ENCODE measurements at regions not wholly inside any gene's neighbourhood (a gene's known extent, or its start where the extent isn't known, plus 50 kb on each side); places are given as distances from the start of the nearest gene placed in this dataset.

GRCh38 chr11:11143849-11144248, 209.2 kb downstream of the CSNK2A3 start:
- intact Hi-C loops (cut with micrococcal nuclease; ENCODE audit: unreplicated experiment), result no loop called here
- ChIA-PET CTCF (no interaction called here), POLR2A (ENCODE audit: low non-redundant PET) (no interaction called here)

GRCh38 chr11:11142430-11142829, 210.6 kb downstream of the CSNK2A3 start:
- TF ChIP-seq CTCF (conservative IDR thresholded peaks at IDR 0.05; ENCODE audit: low read depth, low read length) (no peak), EZH2 (IDR thresholded peaks at IDR 0.05; ENCODE audit: borderline replicate concordance, low read depth, low read length, poor library complexity, severe bottlenecking) (no peak)
- H3K27me3 ChIP-seq (replicated peaks; ENCODE audit: insufficient read depth, low read depth, low read length, poor library complexity), result no peaks in the 10 kb centered on the region
- ChIA-PET CTCF (no interaction called here), POLR2A (ENCODE audit: low non-redundant PET) (no interaction called here)
- H3K9me3 ChIP-seq (ENCODE audit: low read depth, low read length, poor library complexity, severe bottlenecking), result no peaks in the 10 kb centered on the region
- H3K27ac ChIP-seq (ENCODE audit: low read depth, low read length, poor library complexity, severe bottlenecking), result no peak overlapping the region
- intact Hi-C loops (cut with micrococcal nuclease; ENCODE audit: unreplicated experiment), result no loop called here
- DNase-seq (ENCODE audit: low spot score), result no peak
- no peak overlapping the region for H3K4me3 ChIP-seq (ENCODE audit: low read depth, low read length, poor library complexity, severe bottlenecking)
- H3K4me1 ChIP-seq (ENCODE audit: insufficient read depth, low read length, poor library complexity, severe bottlenecking), result no peaks in the 10 kb centered on the region
- no TSS peak for BruUV-seq (replicated peaks)
- no peaks in the 10 kb centered on the region for H3K36me3 ChIP-seq (ENCODE audit: insufficient read depth, low read length, poor library complexity, severe bottlenecking)

More at GRCh38 chr11:11143849-11144248, 209.2 kb downstream of the CSNK2A3 start:
- Histone ChIP-seq H3K4me1 (ENCODE audit: insufficient read depth, low read length, poor library complexity, severe bottlenecking) (no peaks in the 10 kb centered on the region), H3K27ac (ENCODE audit: low read depth, low read length, poor library complexity, severe bottlenecking) (no peak overlapping the region), H3K4me3 (ENCODE audit: low read depth, low read length, poor library complexity, severe bottlenecking) (no peak overlapping the region), H3K9me3 (ENCODE audit: low read depth, low read length, poor library complexity, severe bottlenecking) (no peaks in the 10 kb centered on the region), H3K27me3 (replicated peaks; ENCODE audit: insufficient read depth, low read depth, low read length, poor library complexity) (no peaks in the 10 kb centered on the region), H3K36me3 (ENCODE audit: insufficient read depth, low read length, poor library complexity, severe bottlenecking) (no peaks in the 10 kb centered on the region)
- DNase-seq (ENCODE audit: low spot score), result no peak
- no TSS peak for BruUV-seq (replicated peaks)
- TF ChIP-seq CTCF (conservative IDR thresholded peaks at IDR 0.05; ENCODE audit: low read depth, low read length) (no peak), EZH2 (IDR thresholded peaks at IDR 0.05; ENCODE audit: borderline replicate concordance, low read depth, low read length, poor library complexity, severe bottlenecking) (no peak)

GRCh38 chr11:11141065-11141464, 212.0 kb downstream of the CSNK2A3 start:
- no TSS peak for BruUV-seq (replicated peaks)
- ChIA-PET CTCF (no interaction called here), POLR2A (ENCODE audit: low non-redundant PET) (no interaction called here)
- H3K9me3 ChIP-seq (ENCODE audit: low read depth, low read length, poor library complexity, severe bottlenecking), result no peaks in the 10 kb centered on the region
- H3K36me3 ChIP-seq (ENCODE audit: insufficient read depth, low read length, poor library complexity, severe bottlenecking), result no peaks in the 10 kb centered on the region
- no peaks in the 10 kb centered on the region for H3K27me3 ChIP-seq (replicated peaks; ENCODE audit: insufficient read depth, low read depth, low read length, poor library complexity)
- H3K4me1 ChIP-seq (ENCODE audit: insufficient read depth, low read length, poor library complexity, severe bottlenecking), result no peaks in the 10 kb centered on the region
- H3K4me3 ChIP-seq (ENCODE audit: low read depth, low read length, poor library complexity, severe bottlenecking), result no peak overlapping the region
- TF ChIP-seq CTCF (conservative IDR thresholded peaks at IDR 0.05; ENCODE audit: low read depth, low read length) (no peak), EZH2 (IDR thresholded peaks at IDR 0.05; ENCODE audit: borderline replicate concordance, low read depth, low read length, poor library complexity, severe bottlenecking) (no peak)
- no peak for DNase-seq (ENCODE audit: low spot score)
- no peak overlapping the region for H3K27ac ChIP-seq (ENCODE audit: low read depth, low read length, poor library complexity, severe bottlenecking)
- intact Hi-C loops (cut with micrococcal nuclease; ENCODE audit: unreplicated experiment), result no loop called here

All from A673 (cell line).